Gastrocnemius medialis (tissue), 4 donors: ENCODE measurements at regions not wholly inside any gene's neighbourhood (a gene's known extent, or its start where the extent isn't known, plus 50 kb on each side); places are given as distances from the start of the nearest gene placed in this dataset.

Source experiments
- CTCF ChIP-seq, 5 experiments: fragments of 450-650 bp in 3 of 5; fragments of 200-600 bp in 2 of 5; sonication (generic) in 2 of 5; IDR thresholded peaks in 4 of 5; conservative IDR thresholded peaks in 1 of 5; 1 replicate in 4 of 5; 2 replicates in 1 of 5; pipeline ENCODE4 v1.5.1; 2016 to 2019; ENCODE audit warnings: antibody characterized with exemption in 5 of 5, mild to moderate bottlenecking in 3 of 5, moderate library complexity in 3 of 5
- POLR2A ChIP-seq, 2 donors: fragments of 450-650 bp; IDR thresholded peaks; one replicate each; pipeline ENCODE4 v1.6.1; 2017; ENCODE audit warnings: antibody characterized with exemption in 2 of 2, mild to moderate bottlenecking in 2 of 2, moderate library complexity in 2 of 2

- TF ChIP-seq CTCF (IDR thresholded peaks at IDR 0.05 in 4 of 5, conservative IDR thresholded peaks at IDR 0.05 in 1 of 5) (no peak), POLR2A (IDR thresholded peaks at IDR 0.05) (no peak)
These were observed 304.3 kb downstream of the TLE3 start for GRCh38 chr15:69793431-69793780.
